Left lung (tissue), 4 donors: ENCODE measurements at regions not wholly inside any gene's neighbourhood (a gene's known extent, or its start where the extent isn't known, plus 50 kb on each side); places are given as distances from the start of the nearest gene placed in this dataset.
"Not testable (repeated sequence)": the region's sequence is repeated elsewhere in the genome, so short reads cannot be mapped to it uniquely, and the experiment has no call there.

Experiments
- ATAC-seq: fragments of 200-7000 bp; cut with Tn5 transposase; one replicate; pipeline ENCODE4 v1.9.1; 2020; ENCODE audit warnings: moderate library complexity
- DNase-seq, 4 donors: peaks; one replicate each; pipeline ENCODE4 v3.0.0-alpha.2; 2013 to 2020
- H3K27ac ChIP-seq, 2 donors: fragments of 200-600 bp; sonication (generic) in 1 of 2; one replicate each; pipeline versions ENCODE4 v1.5.0 to v1.8.0; 2020 to 2021
- H3K27me3 ChIP-seq, 2 donors: fragments of 200-600 bp; sonication (generic) in 1 of 2; one replicate each; pipeline versions ENCODE4 v1.5.0 to v1.8.0; 2020 to 2021
- H3K36me3 ChIP-seq, 2 donors: fragments of 200-600 bp; sonication (generic) in 1 of 2; one replicate each; pipeline versions ENCODE4 v1.5.0 to v1.8.0; 2020 to 2021
- H3K4me1 ChIP-seq, 2 donors: fragments of 200-600 bp; one replicate each; pipeline ENCODE4 v1.8.0; 2021
- H3K4me3 ChIP-seq, 2 donors: fragments of 200-600 bp; sonication (generic) in 1 of 2; one replicate each; pipeline versions ENCODE4 v1.5.0 to v1.8.0; 2020 to 2021; ENCODE audit warnings: mild to moderate bottlenecking in 1 of 2
- H3K9me3 ChIP-seq, 2 donors: fragments of 200-600 bp; sonication (generic) in 1 of 2; one replicate each; pipeline versions ENCODE4 v1.5.0 to v1.8.0; 2020 to 2021
- CTCF ChIP-seq, 2 donors: fragments of 200-600 bp; sonication (generic) in 1 of 2; IDR thresholded peaks; one replicate each; pipeline versions ENCODE4 v1.5.0 to v1.8.0; 2021; ENCODE audit warnings: antibody characterized with exemption in 2 of 2
- intact Hi-C, 2 donors: fragments of 100-400 bp; cut with DNase I; formaldehyde crosslinking; loops; one replicate each; pipeline versions ENCODE4 v1.11.2 to v1.14.2; 2022
- donor health status: DM: no; HTN: yes; CAD: no.
- donor health status: DM: no; HTN: no; CAD: no.

- ATAC-seq (no peak), DNase-seq (no peak)
- no peaks in the 10 kb centered on the region for H3K27me3 ChIP-seq
- no peak overlapping the region for H3K4me3 ChIP-seq
- no peak overlapping the region for H3K27ac ChIP-seq
- H3K36me3 ChIP-seq = no peaks in the 10 kb centered on the region
- TF ChIP-seq CTCF (IDR thresholded peaks at IDR 0.05) = no peak
- no peaks in the 10 kb centered on the region for H3K9me3 ChIP-seq
- H3K4me1 ChIP-seq = no peaks in the 10 kb centered on the region
- intact Hi-C loops = no loop called here
Measured at GRCh38 chr5:167852515-167852914, 438.9 kb upstream of the WWC1 start.

- ATAC-seq = no peak
- intact Hi-C loops = no loop called here
- DNase-seq = peak in 2 of 4 donors; percentile 24 to 30
- H3K27me3 ChIP-seq = no peaks in the 10 kb centered on the region
- no peaks in the 10 kb centered on the region for H3K4me1 ChIP-seq
- no peaks in the 10 kb centered on the region for H3K36me3 ChIP-seq
- no peak for TF ChIP-seq CTCF (IDR thresholded peaks at IDR 0.05)
- no peak overlapping the region for H3K27ac ChIP-seq
- H3K4me3 ChIP-seq = no peak overlapping the region
- no peaks in the 10 kb centered on the region for H3K9me3 ChIP-seq
Measured at GRCh38 chr5:167853421-167853820, 438.0 kb upstream of the WWC1 start.

- H3K27me3 ChIP-seq = no peaks in the 10 kb centered on the region
- H3K4me3 ChIP-seq = no peak overlapping the region
- no peaks in the 10 kb centered on the region for H3K4me1 ChIP-seq
- no peak for TF ChIP-seq CTCF (IDR thresholded peaks at IDR 0.05)
- DNase-seq (no peak), ATAC-seq (no peak)
- no peaks in the 10 kb centered on the region for H3K9me3 ChIP-seq
- H3K27ac ChIP-seq = no peak overlapping the region
- intact Hi-C loops = no loop called here
- no peaks in the 10 kb centered on the region for H3K36me3 ChIP-seq
Measured at GRCh38 chr5:167855818-167856217, 435.6 kb upstream of the WWC1 start.

GRCh38 chr5:167857321-167857720 is 434.1 kb upstream of the WWC1 start:
- H3K4me3 ChIP-seq = no peak overlapping the region
- no peaks in the 10 kb centered on the region for H3K9me3 ChIP-seq
- no peaks in the 10 kb centered on the region for H3K36me3 ChIP-seq
- no peak for DNase-seq
- H3K27me3 ChIP-seq = no peaks in the 10 kb centered on the region
- no peak for ATAC-seq
- no peak overlapping the region for H3K27ac ChIP-seq
- TF ChIP-seq CTCF (IDR thresholded peaks at IDR 0.05) = no peak
- H3K4me1 ChIP-seq = no peaks in the 10 kb centered on the region
- intact Hi-C loops = no loop called here

GRCh38 chr5:167858186-167858855 is 433.1 kb upstream of the WWC1 start:
- H3K9me3 ChIP-seq, H3K4me1 ChIP-seq, H3K36me3 ChIP-seq, intact Hi-C loops, H3K27ac ChIP-seq, H3K4me3 ChIP-seq, H3K27me3 ChIP-seq, ATAC-seq: not testable (repeated sequence)
- DNase-seq = peak in 1 of 4 donors; percentile 39
